Effector memory CD8-positive, alpha-beta T cell (primary cell): ENCODE measurements at regions not wholly inside any gene's neighbourhood (a gene's known extent, or its start where the extent isn't known, plus 50 kb on each side); places are given as distances from the start of the nearest gene placed in this dataset.
"Not testable (repeated sequence)": the region's sequence is repeated elsewhere in the genome, so short reads cannot be mapped to it uniquely, and the experiment has no call there.

ENCODE experiments used
- ATAC-seq: fragments of 150-1000 bp; cut with Tn5 transposase; replicated peaks from 2 replicates; pipeline ENCODE4 v1.10.0; 2021; ENCODE audit warnings: mild to moderate bottlenecking, moderate library complexity
- DNase-seq, 3 experiments: peaks; one replicate each; pipeline ENCODE4 v3.0.0; 2021
- H3K27ac Mint-ChIP-seq, 2 donors: one replicate each; pipeline ENCODE4 v1.8.0; 2022; ENCODE audit warnings: mild to moderate bottlenecking in 2 of 2, mixed read lengths in 2 of 2, moderate library complexity in 2 of 2
- H3K27me3 Mint-ChIP-seq, 2 donors: one replicate each; pipeline ENCODE4 v1.8.0; 2022; ENCODE audit warnings: mixed read lengths in 2 of 2
- H3K36me3 Mint-ChIP-seq: one replicate; pipeline ENCODE4 v1.8.0; 2022; ENCODE audit warnings: mild to moderate bottlenecking, moderate library complexity, mixed read lengths; ENCODE audit not compliant: insufficient read depth
- H3K4me1 Mint-ChIP-seq, 2 donors: one replicate each; pipeline ENCODE4 v1.8.0; 2022; ENCODE audit warnings: low read depth in 2 of 2, mixed read lengths in 2 of 2
- H3K4me3 Mint-ChIP-seq, 2 donors: one replicate each; pipeline ENCODE4 v1.8.0; 2022; ENCODE audit warnings: mild to moderate bottlenecking in 2 of 2, mixed read lengths in 2 of 2, moderate library complexity in 2 of 2
- H3K9me3 Mint-ChIP-seq, 2 donors: one replicate each; pipeline ENCODE4 v1.8.0; 2022; ENCODE audit warnings: mixed read lengths in 2 of 2

DNA sequence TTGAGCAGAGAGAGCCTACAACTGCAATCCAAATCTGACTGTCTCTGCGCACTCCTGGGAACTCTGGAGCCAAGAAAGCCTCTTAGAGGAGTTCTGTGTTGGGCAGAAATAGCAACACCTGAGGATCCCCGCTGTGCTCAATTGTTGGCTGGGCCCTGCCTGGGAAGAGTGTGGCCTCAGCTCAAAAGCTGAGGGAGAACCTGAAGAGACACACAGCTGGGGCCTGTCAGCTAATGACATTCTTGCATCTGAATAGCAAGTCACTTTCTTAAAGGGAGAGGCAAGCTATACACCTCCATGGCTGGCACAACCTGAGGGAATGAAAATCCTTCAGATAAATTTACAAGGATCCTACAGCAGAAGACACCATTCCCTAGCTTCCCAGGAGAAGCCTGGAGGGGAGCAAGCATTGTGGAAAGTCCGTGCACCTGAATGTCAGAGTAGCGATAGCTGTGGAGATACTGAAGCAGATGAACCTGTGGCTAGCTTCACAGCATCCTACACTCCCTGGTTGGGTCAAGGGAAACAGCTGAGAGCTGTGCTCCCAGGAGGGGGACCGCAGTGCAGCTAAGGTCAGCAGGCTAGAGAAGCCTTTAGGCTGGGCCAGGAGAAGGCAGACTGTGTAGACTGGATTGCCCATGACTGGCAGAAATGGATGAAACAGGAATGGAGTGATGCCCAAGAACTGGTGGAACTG, 159.9 kb upstream of the PFN2 start:
- no peak for ATAC-seq
- Mint-ChIP-seq H3K36me3 (peaks cover 3% of the 10 kb centered on the region), H3K9me3 (no peaks in the 10 kb centered on the region), H3K4me1 (no peaks in the 10 kb centered on the region), H3K27ac (no peak overlapping the region), H3K27me3 (peaks cover 28 to 43% of the 10 kb centered on the region in 2 donors), H3K4me3 (no peak overlapping the region)
- DNase-seq: no peak

DNA sequence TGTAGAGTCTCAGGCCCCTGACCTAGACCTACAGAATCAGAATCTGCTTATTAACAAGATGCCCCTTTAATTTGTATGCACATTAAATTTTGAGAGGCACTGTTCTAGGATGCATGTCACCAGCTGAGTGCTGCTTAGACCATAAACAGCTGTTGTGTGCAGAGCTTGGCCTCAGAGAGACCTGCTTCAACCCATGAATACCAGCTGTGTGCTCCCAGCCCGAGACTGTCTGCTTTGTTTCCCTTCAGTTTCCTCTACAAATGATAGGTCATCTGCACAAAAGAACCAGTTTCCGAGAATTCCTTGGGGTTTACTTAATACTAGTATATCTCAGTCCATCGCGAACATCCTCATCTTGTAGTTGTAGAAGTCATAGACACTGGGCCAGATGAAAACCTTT, 158.5 kb upstream of the PFN2 start:
- Mint-ChIP-seq H3K27me3 (peaks cover 33 to 50% of the 10 kb centered on the region in 2 donors), H3K27ac (no peak overlapping the region), H3K9me3 (no peaks in the 10 kb centered on the region), H3K4me3 (no peak overlapping the region), H3K4me1 (no peaks in the 10 kb centered on the region), H3K36me3 (peaks cover 3% of the 10 kb centered on the region)
- ATAC-seq: no peak
- no peak for DNase-seq

DNA sequence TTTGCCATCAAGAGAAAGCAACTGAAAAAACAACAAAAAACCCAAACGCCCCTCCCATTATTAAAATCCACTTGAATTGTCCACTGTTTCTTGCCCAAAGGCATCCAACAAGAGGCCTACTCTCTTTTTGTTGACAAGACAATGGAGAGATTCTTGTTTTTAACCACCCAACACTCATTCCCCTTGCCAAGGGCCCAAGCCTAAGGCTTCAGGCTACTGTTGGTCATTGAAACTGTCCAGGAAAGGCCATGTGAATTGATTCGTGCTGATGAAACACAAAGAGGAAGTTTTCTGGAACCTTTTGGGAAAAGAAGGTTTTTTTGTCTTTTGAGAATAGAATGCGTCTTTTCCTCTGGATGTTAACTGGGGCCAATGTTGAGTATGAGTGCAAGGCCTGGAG, 157.4 kb upstream of the PFN2 start:
- Mint-ChIP-seq H3K4me3 (no peak overlapping the region), H3K27me3 (peaks cover 33 to 50% of the 10 kb centered on the region in 2 donors), H3K4me1 (no peaks in the 10 kb centered on the region), H3K27ac (no peak overlapping the region), H3K9me3 (no peaks in the 10 kb centered on the region), H3K36me3 (no peaks in the 10 kb centered on the region)
- no peak for DNase-seq
- ATAC-seq: no peak

DNA sequence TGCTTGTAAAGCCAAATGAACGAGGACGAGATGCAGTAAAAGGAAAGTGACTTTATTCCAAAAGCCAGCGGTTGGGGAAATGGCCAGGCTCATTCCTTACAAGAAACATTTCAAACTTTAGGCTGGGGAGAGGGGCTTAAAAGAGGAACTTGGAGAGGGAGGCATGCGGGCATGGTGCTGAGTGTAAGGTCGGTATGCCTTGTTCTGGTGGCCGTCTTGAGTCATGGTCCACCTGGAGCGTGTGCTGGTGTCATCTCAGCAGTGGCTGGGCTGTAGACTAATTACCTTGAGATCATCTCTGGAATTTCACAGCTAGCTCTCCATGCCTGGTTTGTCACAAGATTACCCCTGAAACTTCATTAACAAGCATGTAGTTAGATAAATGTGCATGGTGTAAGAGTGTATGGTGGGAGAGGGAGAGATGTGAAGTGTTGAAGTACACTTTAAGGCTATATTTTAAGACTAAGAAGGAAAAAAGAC, 156.4 kb upstream of the PFN2 start:
- DNase-seq: no peak
- H3K27me3 Mint-ChIP-seq: peaks cover 27 to 40% of the 10 kb centered on the region in 2 donors
- H3K27ac Mint-ChIP-seq: no peak overlapping the region
- no peaks in the 10 kb centered on the region for H3K4me1 Mint-ChIP-seq
- H3K9me3 Mint-ChIP-seq: no peaks in the 10 kb centered on the region
- H3K4me3 Mint-ChIP-seq: no peak overlapping the region
- no peak for ATAC-seq
- H3K36me3 Mint-ChIP-seq: no peaks in the 10 kb centered on the region

DNA sequence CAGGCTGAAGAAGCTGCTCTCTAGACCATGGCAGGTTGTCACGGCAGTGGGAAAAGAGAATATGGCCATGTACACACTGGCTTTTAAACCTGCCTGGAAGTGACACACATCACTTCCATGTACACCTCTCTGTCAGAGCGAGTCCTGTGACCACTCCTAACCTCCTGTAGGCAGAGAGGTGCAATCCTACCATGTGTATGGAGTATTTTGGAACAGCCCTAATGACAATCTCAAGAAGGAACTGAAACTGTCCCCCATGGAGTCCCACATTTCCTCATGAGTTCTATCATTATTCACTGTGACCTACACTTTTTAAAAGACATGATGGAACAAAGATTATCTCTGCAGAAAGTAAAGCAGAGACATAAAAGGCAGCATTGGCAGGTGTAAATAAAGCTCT, 153.4 kb upstream of the PFN2 start:
- no peak overlapping the region for H3K4me3 Mint-ChIP-seq
- H3K36me3 Mint-ChIP-seq: no peaks in the 10 kb centered on the region
- H3K4me1 Mint-ChIP-seq: no peaks in the 10 kb centered on the region
- no peaks in the 10 kb centered on the region for H3K9me3 Mint-ChIP-seq
- DNase-seq (no peak), ATAC-seq (no peak)
- H3K27me3 Mint-ChIP-seq: peaks cover 31 to 39% of the 10 kb centered on the region in 2 donors
- H3K27ac Mint-ChIP-seq: no peak overlapping the region

DNA sequence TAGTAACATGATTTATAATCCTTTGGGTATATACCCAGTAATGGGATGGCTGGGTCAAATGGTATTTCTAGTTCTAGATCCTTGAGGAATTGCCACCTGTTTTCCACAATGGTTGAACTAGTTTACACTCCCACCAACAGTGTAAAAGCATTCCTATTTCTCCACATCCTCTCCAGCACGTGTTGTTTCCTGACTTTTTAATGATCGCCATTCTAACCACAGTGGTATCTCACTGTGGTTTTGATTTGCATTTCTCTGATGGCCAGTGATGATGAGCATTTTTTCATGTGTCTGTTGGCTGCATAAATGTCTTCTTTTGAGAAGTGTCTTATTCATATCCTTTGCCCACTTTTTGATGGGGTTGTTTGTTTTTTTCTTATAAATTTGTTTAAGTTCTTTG, 152.6 kb upstream of the PFN2 start:
- not testable (repeated sequence) for H3K36me3 Mint-ChIP-seq, H3K27ac Mint-ChIP-seq, H3K4me1 Mint-ChIP-seq, H3K9me3 Mint-ChIP-seq, H3K4me3 Mint-ChIP-seq, ATAC-seq, DNase-seq
- peaks cover 32 to 39% of the 10 kb centered on the region in 2 donors for H3K27me3 Mint-ChIP-seq

DNA sequence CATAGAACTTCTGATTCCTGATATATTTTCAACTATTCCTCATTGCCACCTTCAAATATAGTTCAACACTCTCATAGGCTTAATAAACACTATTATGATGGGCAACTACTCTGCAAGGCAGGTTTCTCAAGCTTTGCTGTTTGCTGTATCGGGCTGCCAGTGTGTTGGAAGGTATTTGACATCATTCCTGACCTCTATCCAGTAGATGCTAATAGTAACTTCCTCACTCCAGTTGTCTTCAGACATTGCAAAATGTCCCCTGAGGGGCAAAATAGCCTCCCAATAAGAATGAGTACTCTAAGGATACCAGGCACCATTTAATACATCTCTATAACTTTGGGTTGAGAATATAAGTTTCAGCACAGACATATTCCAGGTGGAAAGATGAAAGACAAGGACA, 147.5 kb upstream of the PFN2 start:
- H3K9me3 Mint-ChIP-seq: no peaks in the 10 kb centered on the region
- no peaks in the 10 kb centered on the region for H3K36me3 Mint-ChIP-seq
- H3K4me3 Mint-ChIP-seq: no peak overlapping the region
- H3K27me3 Mint-ChIP-seq: peaks cover 41 to 59% of the 10 kb centered on the region in 2 donors
- H3K27ac Mint-ChIP-seq: no peak overlapping the region
- DNase-seq (no peak), ATAC-seq (no peak)
- no peaks in the 10 kb centered on the region for H3K4me1 Mint-ChIP-seq

DNA sequence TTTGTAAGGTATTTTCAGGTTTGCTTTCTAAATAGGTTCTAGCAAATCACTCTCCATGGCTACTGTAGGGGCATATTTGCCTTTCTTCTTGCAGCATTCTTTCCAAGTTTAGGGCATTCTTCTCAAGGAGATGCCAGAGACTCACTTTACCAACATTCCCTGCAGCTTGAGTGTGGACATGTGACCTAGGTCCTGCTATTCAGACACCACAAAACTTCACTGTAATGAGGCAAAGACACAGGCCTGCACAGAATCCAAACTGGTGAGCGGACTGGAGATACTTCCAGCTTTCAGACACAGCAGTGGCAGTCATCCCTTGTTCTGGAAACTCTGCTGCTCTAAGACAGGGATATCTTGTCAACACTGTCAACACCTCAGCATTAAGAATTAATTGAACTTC, 146.4 kb upstream of the PFN2 start:
- H3K36me3 Mint-ChIP-seq: no peaks in the 10 kb centered on the region
- no peak overlapping the region for H3K4me3 Mint-ChIP-seq
- no peak for ATAC-seq
- H3K9me3 Mint-ChIP-seq: no peaks in the 10 kb centered on the region
- H3K27ac Mint-ChIP-seq: no peak overlapping the region
- no peaks in the 10 kb centered on the region for H3K4me1 Mint-ChIP-seq
- peaks cover 41 to 59% of the 10 kb centered on the region in 2 donors for H3K27me3 Mint-ChIP-seq
- no peak for DNase-seq

DNA sequence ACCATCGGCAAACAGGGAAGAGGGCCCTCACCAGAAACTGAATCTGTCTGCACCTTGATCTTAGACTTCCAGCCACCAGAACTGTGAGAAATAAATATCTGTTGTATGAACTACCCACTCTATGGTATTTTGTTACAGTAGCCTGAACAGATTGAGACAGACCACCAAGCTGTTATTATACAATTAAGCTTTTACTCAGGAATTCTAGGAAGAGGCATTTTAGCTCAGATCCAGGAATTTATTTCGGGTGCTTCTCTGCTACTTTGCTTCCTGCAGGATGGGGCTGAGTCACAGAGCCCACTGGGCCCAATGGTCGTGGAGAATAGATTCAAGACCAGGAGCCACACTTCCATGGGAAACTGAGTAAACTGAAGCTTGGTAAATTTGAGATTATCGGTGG, 145.5 kb upstream of the PFN2 start:
- Mint-ChIP-seq H3K36me3 (no peaks in the 10 kb centered on the region), H3K9me3 (no peaks in the 10 kb centered on the region), H3K27ac (no peak overlapping the region), H3K4me1 (no peaks in the 10 kb centered on the region), H3K27me3 (peaks cover 40 to 50% of the 10 kb centered on the region in 2 donors), H3K4me3 (no peak overlapping the region)
- DNase-seq (no peak), ATAC-seq (no peak)

DNA sequence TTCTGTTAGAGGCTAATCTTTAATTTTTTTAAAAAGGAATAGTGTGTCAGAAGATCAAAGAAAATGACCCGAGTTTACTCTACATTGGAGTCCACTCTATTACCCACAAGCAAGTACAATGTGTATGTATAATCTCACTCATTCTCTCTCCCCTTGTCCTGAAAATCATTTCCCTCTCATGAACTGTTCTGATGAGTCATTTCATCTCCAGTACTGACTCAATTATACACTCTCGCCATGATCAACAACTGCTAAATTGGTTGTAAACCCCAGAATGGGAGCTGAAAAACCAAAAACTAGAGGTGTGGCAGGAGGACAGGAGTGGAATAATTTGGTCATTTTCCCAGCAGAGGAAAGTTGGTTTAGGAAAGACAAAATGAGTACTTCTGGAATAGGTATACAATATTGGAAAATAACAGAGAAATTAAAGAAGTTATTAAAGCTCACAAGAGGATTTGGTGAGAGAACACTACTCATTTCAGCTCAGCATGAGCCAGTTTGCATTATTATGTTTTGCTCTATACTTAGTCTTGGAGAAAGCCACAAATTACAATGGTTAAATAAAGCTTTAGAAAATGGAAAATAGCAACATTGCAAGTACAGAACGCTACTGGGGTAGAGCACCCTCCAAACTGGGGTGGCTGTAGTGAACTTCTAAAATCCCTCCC, 144.3 kb upstream of the PFN2 start:
- no peak for DNase-seq
- no peak overlapping the region for H3K4me3 Mint-ChIP-seq
- H3K4me1 Mint-ChIP-seq: no peaks in the 10 kb centered on the region
- no peaks in the 10 kb centered on the region for H3K9me3 Mint-ChIP-seq
- H3K27ac Mint-ChIP-seq: no peak overlapping the region
- H3K27me3 Mint-ChIP-seq: peaks cover 36 to 41% of the 10 kb centered on the region in 2 donors
- no peaks in the 10 kb centered on the region for H3K36me3 Mint-ChIP-seq
- ATAC-seq: no peak

DNA sequence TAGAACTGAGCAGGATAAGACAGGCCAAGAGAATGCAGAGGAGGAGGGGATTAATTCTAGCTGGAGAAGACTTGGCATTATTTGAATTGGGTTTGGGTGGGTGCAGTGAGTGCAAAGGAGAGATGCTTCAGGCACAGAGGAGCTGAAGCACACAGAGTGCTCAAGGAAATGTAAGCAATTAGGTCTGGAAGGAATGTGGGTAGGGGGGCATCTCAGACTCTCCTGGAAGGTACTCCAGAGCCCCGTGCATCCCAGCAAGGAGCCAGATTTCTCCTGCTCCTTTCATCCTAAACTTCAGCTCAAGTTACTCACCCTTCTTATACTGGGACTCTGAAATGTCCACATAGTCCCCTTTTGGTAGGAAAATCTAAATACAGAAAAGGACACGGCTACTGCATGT, 143.6 kb upstream of the PFN2 start:
- H3K4me3 Mint-ChIP-seq: no peak overlapping the region
- H3K27ac Mint-ChIP-seq: no peak overlapping the region
- DNase-seq (no peak), ATAC-seq (no peak)
- peaks cover 30 to 41% of the 10 kb centered on the region in 2 donors for H3K27me3 Mint-ChIP-seq
- no peaks in the 10 kb centered on the region for H3K4me1 Mint-ChIP-seq
- no peaks in the 10 kb centered on the region for H3K36me3 Mint-ChIP-seq
- H3K9me3 Mint-ChIP-seq: no peaks in the 10 kb centered on the region

DNA sequence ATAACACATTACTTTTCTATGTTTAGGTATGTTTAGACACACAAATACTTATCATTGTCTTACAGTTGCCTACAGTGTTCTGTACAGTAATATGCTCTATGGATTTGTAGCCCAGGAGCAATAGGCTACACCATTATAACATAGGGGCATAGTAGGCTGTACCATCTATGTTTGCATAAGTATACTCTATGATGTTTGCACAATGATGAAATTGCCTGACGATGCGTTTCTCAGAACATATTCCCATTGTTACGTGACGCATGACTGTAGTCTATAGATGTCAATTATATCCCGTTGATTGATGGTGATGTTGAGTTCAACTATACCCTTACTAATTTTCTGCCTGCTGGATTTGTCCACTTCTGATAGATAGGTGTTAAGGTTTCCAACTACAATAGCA, 139.4 kb upstream of the PFN2 start:
- Mint-ChIP-seq H3K9me3 (no peaks in the 10 kb centered on the region), H3K4me3 (no peak overlapping the region), H3K36me3 (no peaks in the 10 kb centered on the region), H3K27me3 (peaks cover 14 to 17% of the 10 kb centered on the region in 2 donors), H3K27ac (no peak overlapping the region), H3K4me1 (no peaks in the 10 kb centered on the region)
- DNase-seq (no peak), ATAC-seq (no peak)

DNA sequence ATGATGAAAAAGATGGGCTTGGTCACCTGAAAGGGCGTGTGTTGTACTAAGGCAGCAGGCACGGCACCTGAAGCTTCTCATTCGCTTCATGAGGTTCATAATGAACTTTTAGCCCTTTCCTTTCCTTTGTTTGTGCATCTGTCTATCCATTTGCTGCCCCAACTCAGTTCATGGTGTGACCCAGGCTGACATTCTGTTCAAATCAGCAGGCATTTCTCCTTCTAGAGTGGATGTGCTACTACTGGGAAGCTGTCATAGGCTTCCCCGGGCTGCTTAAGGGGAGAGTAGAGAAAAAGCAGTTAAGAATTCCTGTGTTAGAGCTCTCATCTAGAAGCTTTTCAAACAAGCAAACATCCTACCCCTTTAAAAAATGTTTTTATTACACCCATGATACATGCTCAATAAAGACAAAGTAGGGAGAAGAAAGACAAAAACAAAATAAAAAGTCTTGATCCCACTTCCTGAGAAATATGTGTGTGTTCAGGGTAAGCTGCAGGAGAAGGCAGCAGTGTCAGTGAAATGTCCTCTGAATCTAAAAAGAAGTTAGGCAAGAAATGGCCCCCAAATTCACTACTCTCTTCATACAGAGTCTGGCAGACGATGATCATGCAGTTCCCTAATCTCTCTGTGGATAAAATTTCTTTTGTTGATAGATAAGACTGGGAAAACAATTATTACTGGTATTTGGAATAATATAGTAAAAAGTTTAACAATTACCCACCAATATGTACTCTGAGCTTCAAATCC, 136.9 kb upstream of the PFN2 start:
- H3K36me3 Mint-ChIP-seq: no peaks in the 10 kb centered on the region
- DNase-seq (no peak), ATAC-seq (no peak)
- H3K27me3 Mint-ChIP-seq: peaks cover 0 to 6% of the 10 kb centered on the region in 2 donors
- H3K9me3 Mint-ChIP-seq: no peaks in the 10 kb centered on the region
- H3K27ac Mint-ChIP-seq: no peak overlapping the region
- no peaks in the 10 kb centered on the region for H3K4me1 Mint-ChIP-seq
- no peak overlapping the region for H3K4me3 Mint-ChIP-seq
